MM.1S (cell line): ENCODE measurements at regions not wholly inside any gene's neighbourhood (a gene's known extent, or its start where the extent isn't known, plus 50 kb on each side); places are given as distances from the start of the nearest gene placed in this dataset.
A peak's percentile ranks its signal among the peaks of the same experiment; 100 is the strongest.

Source experiments
- DNase-seq: peaks from one replicate; pipeline ENCODE4 v3.0.0-alpha.2; 2015
- H2AFZ ChIP-seq: fragments of 300-600 bp; sonication (generic); 2 replicates; pipeline ENCODE4 v1.6.0; 2016; ENCODE audit warnings: antibody characterized with exemption, low read length
- H3F3A ChIP-seq: fragments of 300-600 bp; sonication (generic); 2 replicates; pipeline ENCODE4 v1.6.1; 2016; ENCODE audit warnings: mild to moderate bottlenecking, antibody characterized with exemption, low read length, moderate library complexity, mixed read lengths; ENCODE audit not compliant: insufficient read depth
- H3K27ac ChIP-seq: fragments of 300-600 bp; sonication (generic); 2 replicates; pipeline ENCODE4 v1.5.1; 2016; ENCODE audit warnings: mild to moderate bottlenecking, low read length
- H3K27me3 ChIP-seq: fragments of 300-600 bp; sonication (generic); replicated peaks from 2 replicates; pipeline ENCODE4 v1.6.0; 2016; ENCODE audit warnings: low read length; ENCODE audit not compliant: insufficient read depth
- H3K36me3 ChIP-seq: fragments of 300-600 bp; sonication (generic); replicated peaks from 2 replicates; pipeline ENCODE4 v1.6.1; 2016; ENCODE audit warnings: mild to moderate bottlenecking, low read length, mixed read lengths; ENCODE audit not compliant: insufficient read depth
- H3K4me1 ChIP-seq: fragments of 300-600 bp; sonication (generic); 2 replicates; pipeline ENCODE4 v1.6.1; 2016; ENCODE audit warnings: low read length, mixed read lengths
- H3K4me2 ChIP-seq: fragments of 300-600 bp; sonication (generic); 2 replicates; pipeline ENCODE4 v1.6.0; 2016; ENCODE audit warnings: low read depth, low read length
- H3K4me3 ChIP-seq: fragments of 300-600 bp; sonication (generic); 2 replicates; pipeline ENCODE4 v1.5.1; 2016; ENCODE audit warnings: low read length, mixed read lengths
- H3K79me2 ChIP-seq: fragments of 300-600 bp; sonication (generic); 2 replicates; pipeline ENCODE4 v1.6.1; 2016; ENCODE audit warnings: mixed run types, low read length, mixed read lengths
- H3K9ac ChIP-seq: fragments of 300-600 bp; sonication (generic); 2 replicates; pipeline ENCODE4 v1.6.1; 2016; ENCODE audit warnings: low read length, mixed read lengths
- H3K9me2 ChIP-seq: fragments of 300-600 bp; sonication (generic); replicated peaks from 2 replicates; pipeline ENCODE4 v1.6.1; 2016; ENCODE audit warnings: mild to moderate bottlenecking, low read length, mixed read lengths; ENCODE audit not compliant: insufficient read depth
- H3K9me3 ChIP-seq: fragments of 300-600 bp; sonication (generic); replicated peaks from 2 replicates; pipeline ENCODE4 v1.6.1; 2016; ENCODE audit warnings: mild to moderate bottlenecking, low read length, mixed read lengths; ENCODE audit not compliant: insufficient read depth
- H4K20me1 ChIP-seq: fragments of 300-600 bp; sonication (generic); 2 replicates; pipeline ENCODE4 v1.6.1; 2016; ENCODE audit warnings: mild to moderate bottlenecking, low read length, moderate library complexity, mixed read lengths; ENCODE audit not compliant: insufficient read depth
- CTCF ChIP-seq: fragments of 300-600 bp; sonication (generic); IDR thresholded peaks from 2 replicates; pipeline ENCODE4 v1.5.1; 2016; ENCODE audit warnings: antibody characterized with exemption, low read length, mixed read lengths
- EZH2 ChIP-seq: fragments of 300-600 bp; sonication (generic); optimal IDR thresholded peaks from 2 replicates; pipeline ENCODE3; 2017; ENCODE audit warnings: low read depth, mild to moderate bottlenecking, antibody characterized with exemption, low read length, mixed read lengths
- EZH2phosphoT487 ChIP-seq: fragments of 300-600 bp; sonication (generic); IDR thresholded peaks from 2 replicates; pipeline ENCODE4 v1.6.1; 2018; ENCODE audit warnings: antibody characterized with exemption, low read length

- no peaks in the 10 kb centered on the region for H3K9me3 ChIP-seq
- H3K79me2 ChIP-seq: no peaks in the 10 kb centered on the region
- H3K27me3 ChIP-seq: no peaks in the 10 kb centered on the region
- no peak overlapping the region for H3K27ac ChIP-seq
- TF ChIP-seq EZH2 (no peak), EZH2phosphoT487 (no peak), CTCF (no peak)
- no peak for DNase-seq
- H2AFZ ChIP-seq: no peak overlapping the region
- H3K9me2 ChIP-seq: no peaks in the 10 kb centered on the region
- H3F3A ChIP-seq: no peaks in the 10 kb centered on the region
- no peak overlapping the region for H3K4me3 ChIP-seq
- no peak overlapping the region for H3K4me2 ChIP-seq
- H4K20me1 ChIP-seq: no peaks in the 10 kb centered on the region
- 0 out of 2 replicates have a peak, but pooled peaks cover 7% of the 10 kb centered on the region for H3K4me1 ChIP-seq
- H3K36me3 ChIP-seq: no peaks in the 10 kb centered on the region
- no peak overlapping the region for H3K9ac ChIP-seq
Observed at GRCh38 chr17:53186001-53186400, 636.7 kb upstream of the KIF2B start.

- TF ChIP-seq EZH2 (no peak), CTCF (no peak)
- Histone ChIP-seq H3K27ac (no peak overlapping the region), H3K27me3 (no peaks in the 10 kb centered on the region), H3K9me2 (no peaks in the 10 kb centered on the region), H3K4me3 (no peak overlapping the region), H3F3A (no peaks in the 10 kb centered on the region), H3K9ac (no peak overlapping the region), H4K20me1 (no peaks in the 10 kb centered on the region), H3K4me1 (0 out of 2 replicates have a peak, but pooled peaks cover under 1% of the 10 kb centered on the region), H2AFZ (no peak overlapping the region), H3K9me3 (no peaks in the 10 kb centered on the region), H3K79me2 (no peaks in the 10 kb centered on the region), H3K4me2 (no peak overlapping the region), H3K36me3 (no peaks in the 10 kb centered on the region)
- DNase-seq: no peak
Observed at GRCh38 chr17:53176629-53177028, 646.1 kb upstream of the KIF2B start.

- H3K4me3 ChIP-seq: no peak overlapping the region
- DNase-seq: peak; percentile 70
- no peaks in the 10 kb centered on the region for H4K20me1 ChIP-seq
- H3K79me2 ChIP-seq: no peaks in the 10 kb centered on the region
- no peaks in the 10 kb centered on the region for H3K9me3 ChIP-seq
- no peaks in the 10 kb centered on the region for H3K36me3 ChIP-seq
- peaks cover 14% of the 10 kb centered on the region for H3K27me3 ChIP-seq
- no peak overlapping the region for H3K27ac ChIP-seq
- no peak overlapping the region for H3K9ac ChIP-seq
- no peak overlapping the region for H2AFZ ChIP-seq
- no peak for TF ChIP-seq CTCF
- TF ChIP-seq EZH2phosphoT487: no peak
- H3F3A ChIP-seq: no peaks in the 10 kb centered on the region
- no peak overlapping the region for H3K4me2 ChIP-seq
- H3K9me2 ChIP-seq: no peaks in the 10 kb centered on the region
- H3K4me1 ChIP-seq: peaks cover 10% of the 10 kb centered on the region
Observed at GRCh38 chr17:53168413-53168812, 654.3 kb upstream of the KIF2B start.
